ENCODE measurements at regions not wholly inside any gene's neighbourhood (a gene's known extent, or its start where the extent isn't known, plus 50 kb on each side); places are given as distances from the start of the nearest gene placed in this dataset.

DNA sequence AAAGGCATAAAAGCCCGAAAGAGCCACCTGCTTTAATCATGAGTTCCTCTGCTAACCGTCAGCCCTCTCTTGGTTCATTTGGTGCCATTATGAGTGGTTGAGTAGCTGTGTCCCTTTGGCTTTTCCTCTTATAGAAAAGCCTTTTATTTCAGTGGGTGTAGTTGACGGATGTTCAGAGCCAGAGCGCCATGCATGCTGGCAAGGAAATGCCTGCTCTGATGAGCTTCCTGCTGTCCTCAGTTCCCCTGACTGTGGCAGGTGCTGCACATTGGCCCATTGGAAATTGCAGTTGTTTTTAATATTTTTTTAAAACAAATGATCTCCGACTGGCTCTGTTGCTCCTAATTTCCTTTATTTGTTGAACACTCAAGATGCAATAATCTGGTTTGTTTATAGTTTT lies 77.3 kb upstream of the LIMCH1 start:
- Histone ChIP-seq H3K9ac (no peak overlapping the region), H3K4me2 (no peak overlapping the region), H3K79me2 (ENCODE audit: insufficient read depth, low read depth) (no peaks in the 10 kb centered on the region), H3K4me3 (IDR thresholded peaks at IDR 0.05; ENCODE audit: insufficient read depth, low read depth, low read length) (no peak overlapping the region), H3K27ac (no peak overlapping the region), H3K4me1 (ENCODE audit: low read depth, poor library complexity, severe bottlenecking) (no peaks in the 10 kb centered on the region), H3K27me3 (ENCODE audit: insufficient read depth, low read depth) (no peaks in the 10 kb centered on the region), H3K36me3 (ENCODE audit: insufficient read depth) (no peaks in the 10 kb centered on the region), H2AFZ (ENCODE audit: low read depth) (no peak overlapping the region), H4K20me1 (ENCODE audit: insufficient read depth) (no peaks in the 10 kb centered on the region)
- TF ChIP-seq, protein P1, sequence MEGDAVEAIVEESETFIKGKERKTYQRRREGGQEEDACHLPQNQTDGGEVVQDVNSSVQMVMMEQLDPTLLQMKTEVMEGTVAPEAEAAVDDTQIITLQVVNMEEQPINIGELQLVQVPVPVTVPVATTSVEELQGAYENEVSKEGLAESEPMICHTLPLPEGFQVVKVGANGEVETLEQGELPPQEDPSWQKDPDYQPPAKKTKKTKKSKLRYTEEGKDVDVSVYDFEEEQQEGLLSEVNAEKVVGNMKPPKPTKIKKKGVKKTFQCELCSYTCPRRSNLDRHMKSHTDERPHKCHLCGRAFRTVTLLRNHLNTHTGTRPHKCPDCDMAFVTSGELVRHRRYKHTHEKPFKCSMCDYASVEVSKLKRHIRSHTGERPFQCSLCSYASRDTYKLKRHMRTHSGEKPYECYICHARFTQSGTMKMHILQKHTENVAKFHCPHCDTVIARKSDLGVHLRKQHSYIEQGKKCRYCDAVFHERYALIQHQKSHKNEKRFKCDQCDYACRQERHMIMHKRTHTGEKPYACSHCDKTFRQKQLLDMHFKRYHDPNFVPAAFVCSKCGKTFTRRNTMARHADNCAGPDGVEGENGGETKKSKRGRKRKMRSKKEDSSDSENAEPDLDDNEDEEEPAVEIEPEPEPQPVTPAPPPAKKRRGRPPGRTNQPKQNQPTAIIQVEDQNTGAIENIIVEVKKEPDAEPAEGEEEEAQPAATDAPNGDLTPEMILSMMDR (conservative IDR thresholded peaks at IDR 0.05; ENCODE audit: low read depth, low read length), result no peak

DNA sequence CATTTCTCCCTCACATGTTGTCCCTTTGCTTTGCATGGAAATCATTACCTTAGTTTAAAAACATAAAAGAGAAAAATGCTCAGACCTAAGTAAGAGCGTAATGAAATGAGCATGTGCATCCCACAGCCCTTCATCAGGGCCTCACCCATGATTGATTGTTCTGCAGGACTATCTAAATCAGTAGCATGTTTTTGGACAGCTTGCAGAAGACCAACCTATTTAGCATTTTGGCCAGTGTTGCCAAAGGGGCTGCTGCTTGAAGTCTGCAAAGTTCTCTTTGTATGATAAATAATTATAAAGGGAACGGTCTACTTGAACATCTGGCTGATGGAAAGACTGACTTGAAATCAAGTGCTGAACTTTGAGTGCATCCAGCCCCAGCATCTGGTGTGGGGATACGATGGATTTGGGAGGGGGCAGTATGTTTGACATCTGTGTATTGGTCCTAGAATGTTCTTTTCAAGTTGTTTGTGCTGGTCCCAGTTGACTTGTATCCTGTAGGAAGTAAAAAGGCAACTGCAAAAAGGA lies 76.1 kb upstream of the LIMCH1 start:
- no peak overlapping the region for H2AFZ ChIP-seq (ENCODE audit: low read depth)
- TF ChIP-seq, protein P1 (conservative IDR thresholded peaks at IDR 0.05; ENCODE audit: low read depth, low read length), result no peak
- H3K4me1 ChIP-seq (ENCODE audit: low read depth, poor library complexity, severe bottlenecking), result no peaks in the 10 kb centered on the region
- no peaks in the 10 kb centered on the region for H4K20me1 ChIP-seq (ENCODE audit: insufficient read depth)
- no peak overlapping the region for H3K27ac ChIP-seq
- H3K9ac ChIP-seq, result no peak overlapping the region
- no peak overlapping the region for H3K4me3 ChIP-seq (IDR thresholded peaks at IDR 0.05; ENCODE audit: insufficient read depth, low read depth, low read length)
- no peaks in the 10 kb centered on the region for H3K36me3 ChIP-seq (ENCODE audit: insufficient read depth)
- no peaks in the 10 kb centered on the region for H3K27me3 ChIP-seq (ENCODE audit: insufficient read depth, low read depth)
- no peaks in the 10 kb centered on the region for H3K79me2 ChIP-seq (ENCODE audit: insufficient read depth, low read depth)
- H3K4me2 ChIP-seq, result no peak overlapping the region

DNA sequence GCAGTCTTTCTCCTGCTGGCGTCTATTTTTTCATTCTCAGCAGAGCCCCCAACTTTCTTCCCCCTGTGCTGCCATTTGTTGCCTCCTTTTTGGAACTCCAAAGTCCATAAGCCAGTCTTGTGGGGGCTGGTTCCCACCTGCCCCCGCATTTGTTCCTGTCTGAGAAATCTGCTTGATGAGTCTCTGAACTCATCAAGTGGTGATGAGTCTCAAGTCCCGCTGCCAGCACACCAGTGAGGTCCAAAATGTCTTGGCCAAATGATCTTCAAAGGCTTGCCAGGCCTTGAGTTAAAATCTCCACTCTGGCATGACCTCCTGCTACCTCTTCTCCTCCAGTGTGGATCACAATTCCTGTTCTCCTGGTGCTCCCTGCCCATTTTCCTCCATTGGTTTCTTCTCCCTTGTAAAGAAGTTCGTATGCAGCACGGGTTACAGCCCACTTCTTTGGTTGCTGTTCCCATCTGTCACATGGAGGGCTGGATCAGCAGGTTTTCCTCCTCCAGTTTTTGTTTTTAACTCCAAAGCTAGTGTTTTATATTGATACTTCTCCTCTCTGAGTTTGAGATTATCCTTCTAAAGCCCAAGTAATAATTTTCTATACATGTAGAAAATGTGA lies 72.7 kb upstream of the LIMCH1 start:
- Histone ChIP-seq H3K79me2 (ENCODE audit: insufficient read depth, low read depth) (no peaks in the 10 kb centered on the region), H3K4me1 (ENCODE audit: low read depth, poor library complexity, severe bottlenecking) (no peaks in the 10 kb centered on the region), H3K4me3 (IDR thresholded peaks at IDR 0.05; ENCODE audit: insufficient read depth, low read depth, low read length) (no peak overlapping the region), H4K20me1 (ENCODE audit: insufficient read depth) (no peaks in the 10 kb centered on the region), H3K27me3 (ENCODE audit: insufficient read depth, low read depth) (no peaks in the 10 kb centered on the region), H3K36me3 (ENCODE audit: insufficient read depth) (no peaks in the 10 kb centered on the region), H3K4me2 (no peak overlapping the region), H3K9ac (no peak overlapping the region), H2AFZ (ENCODE audit: low read depth) (no peak overlapping the region), H3K27ac (no peak overlapping the region)
- TF ChIP-seq, protein P1 (conservative IDR thresholded peaks at IDR 0.05; ENCODE audit: low read depth, low read length), result no peak

DNA sequence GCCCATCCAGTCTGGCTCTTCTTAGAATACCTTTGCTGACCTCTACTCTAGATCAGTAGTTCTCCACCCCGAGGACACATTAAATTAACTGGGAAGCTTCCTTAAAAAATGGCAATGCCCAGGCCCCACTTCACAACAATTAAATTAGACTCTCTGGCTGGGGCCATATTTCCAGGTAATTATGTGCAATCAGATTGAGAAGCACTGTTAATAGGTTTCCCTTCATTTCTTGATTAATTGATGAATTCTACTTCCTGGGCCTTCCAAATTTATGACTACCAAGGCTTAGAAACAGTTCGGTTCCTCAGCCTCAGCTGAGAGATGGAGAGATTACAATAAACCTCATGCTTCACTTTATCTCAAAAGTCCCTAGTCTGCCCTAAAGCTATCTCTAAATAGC lies 71.7 kb upstream of the LIMCH1 start:
- H3K9ac ChIP-seq, result no peak overlapping the region
- no peaks in the 10 kb centered on the region for H3K27me3 ChIP-seq (ENCODE audit: insufficient read depth, low read depth)
- H3K4me3 ChIP-seq (IDR thresholded peaks at IDR 0.05; ENCODE audit: insufficient read depth, low read depth, low read length), result no peak overlapping the region
- H3K4me2 ChIP-seq, result no peak overlapping the region
- H3K4me1 ChIP-seq (ENCODE audit: low read depth, poor library complexity, severe bottlenecking), result no peaks in the 10 kb centered on the region
- H3K36me3 ChIP-seq (ENCODE audit: insufficient read depth), result no peaks in the 10 kb centered on the region
- TF ChIP-seq, protein P1 (conservative IDR thresholded peaks at IDR 0.05; ENCODE audit: low read depth, low read length), result no peak
- no peak overlapping the region for H2AFZ ChIP-seq (ENCODE audit: low read depth)
- H3K79me2 ChIP-seq (ENCODE audit: insufficient read depth, low read depth), result no peaks in the 10 kb centered on the region
- no peaks in the 10 kb centered on the region for H4K20me1 ChIP-seq (ENCODE audit: insufficient read depth)
- H3K27ac ChIP-seq, result no peak overlapping the region

All from KMS-11 (cell line).